ENCODE measurements at regions not wholly inside any gene's neighbourhood (a gene's known extent, or its start where the extent isn't known, plus 50 kb on each side); places are given as distances from the start of the nearest gene placed in this dataset.

DNA sequence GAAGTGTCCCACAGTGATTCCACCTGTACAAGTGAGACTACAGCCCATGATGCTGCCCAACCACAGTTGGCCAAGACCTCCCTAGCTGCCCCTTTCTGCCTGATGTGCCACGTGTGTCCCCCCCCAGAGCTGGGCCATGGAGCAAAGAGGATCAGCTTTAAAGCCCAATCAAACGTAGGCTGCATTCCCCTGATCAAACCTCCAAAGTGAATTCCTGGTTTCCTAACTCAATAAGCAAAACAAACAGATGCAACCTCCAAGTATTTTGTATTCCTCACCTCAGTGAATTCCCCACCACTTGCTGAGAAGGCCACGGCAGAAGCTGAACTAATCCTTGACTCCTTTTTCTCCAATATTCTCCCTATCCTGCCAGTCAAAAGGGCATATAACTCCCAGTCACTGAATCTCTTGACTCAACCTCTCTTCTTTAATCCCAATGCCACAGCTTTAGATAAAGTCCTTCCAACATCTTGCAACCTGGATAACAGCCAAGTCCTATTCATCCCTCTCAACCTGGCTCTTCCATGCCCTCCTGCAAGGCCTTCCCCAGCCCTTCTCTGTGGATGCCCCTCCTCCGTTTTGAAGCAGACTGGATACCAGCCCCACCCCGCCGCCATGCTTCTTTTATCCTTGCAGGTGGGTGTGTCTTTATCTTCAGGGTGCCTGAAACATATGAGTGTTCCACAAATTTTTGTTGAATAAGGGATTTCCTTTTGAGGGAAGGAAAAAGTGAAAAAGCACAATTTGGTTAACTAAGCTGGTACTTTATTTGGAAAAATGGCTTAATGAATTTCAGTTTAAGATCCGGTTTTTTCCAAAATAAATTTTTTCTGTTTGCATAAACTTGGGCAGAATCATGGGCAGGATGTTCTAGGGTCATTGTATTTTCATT, 285.2 kb upstream of the MKLN1 start:
- DNase-seq (ENCODE audit: low spot score) (no peak), ATAC-seq (ENCODE audit: low FRiP score) (peak; percentile 30)
- no peak for TF ChIP-seq CTCF (IDR thresholded peaks at IDR 0.05)

DNA sequence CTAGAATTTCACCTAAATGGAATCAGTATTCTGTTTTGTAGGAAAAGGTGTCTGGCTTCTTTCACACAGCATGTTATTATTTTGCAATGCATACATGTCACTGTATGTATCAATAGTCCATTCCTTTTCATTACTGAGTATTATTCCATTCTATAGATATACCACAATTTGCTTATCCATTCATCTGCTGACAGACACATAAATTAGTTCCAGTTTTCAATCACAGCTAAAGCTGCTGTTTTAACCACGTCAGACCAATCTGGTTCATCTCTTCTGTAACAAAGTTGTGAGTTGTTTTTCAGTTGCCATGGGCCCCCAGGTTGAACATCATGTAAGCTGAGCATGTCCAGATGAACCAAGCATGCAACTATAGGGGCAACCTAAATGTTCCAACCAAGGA, 282.1 kb upstream of the MKLN1 start:
- DNase-seq (ENCODE audit: low spot score) (no peak), ATAC-seq (ENCODE audit: low FRiP score) (no peak)
- no peak for TF ChIP-seq CTCF (IDR thresholded peaks at IDR 0.05)

GRCh38 chr7:131046246-131046645, 281.4 kb upstream of the MKLN1 start:
- TF ChIP-seq CTCF (IDR thresholded peaks at IDR 0.05) = no peak
- no peak for DNase-seq (ENCODE audit: low spot score)

DNA sequence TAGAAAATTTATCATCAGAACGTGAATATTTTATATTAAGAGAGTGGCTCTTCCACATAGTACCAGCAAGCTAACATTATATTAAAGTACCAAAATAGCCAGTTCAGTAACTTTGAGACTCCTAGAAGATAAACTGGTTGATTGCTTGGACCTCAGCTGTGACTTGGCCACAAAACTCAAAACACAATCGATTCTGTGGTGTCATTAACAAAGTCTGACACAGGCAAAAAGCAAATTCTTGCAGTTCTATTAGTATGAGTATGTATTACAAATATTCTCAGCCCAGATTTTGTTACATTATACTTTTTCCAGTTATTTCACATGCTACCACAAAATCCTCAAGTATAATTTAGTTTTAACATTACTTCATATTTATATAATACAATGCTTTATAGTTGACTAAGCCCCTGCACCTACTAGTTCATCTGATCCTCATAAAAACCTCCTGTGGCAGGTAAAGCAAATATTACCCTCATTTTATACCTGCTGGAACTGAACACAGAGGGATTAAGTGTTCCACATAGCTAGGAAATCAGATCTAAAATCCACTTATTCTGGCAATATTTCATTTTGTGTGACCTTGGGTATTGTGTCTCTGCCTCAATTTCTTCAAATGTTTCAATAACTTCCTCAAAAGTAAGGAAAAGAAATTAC, 279.9 kb upstream of the MKLN1 start:
- TF ChIP-seq CTCF (IDR thresholded peaks at IDR 0.05) = no peak
- DNase-seq (ENCODE audit: low spot score) = no peak
- no peak for ATAC-seq (ENCODE audit: low FRiP score)

More at GRCh38 chr7:131046246-131046645, 281.4 kb upstream of the MKLN1 start:
- no peak for ATAC-seq (ENCODE audit: low FRiP score)

DNA sequence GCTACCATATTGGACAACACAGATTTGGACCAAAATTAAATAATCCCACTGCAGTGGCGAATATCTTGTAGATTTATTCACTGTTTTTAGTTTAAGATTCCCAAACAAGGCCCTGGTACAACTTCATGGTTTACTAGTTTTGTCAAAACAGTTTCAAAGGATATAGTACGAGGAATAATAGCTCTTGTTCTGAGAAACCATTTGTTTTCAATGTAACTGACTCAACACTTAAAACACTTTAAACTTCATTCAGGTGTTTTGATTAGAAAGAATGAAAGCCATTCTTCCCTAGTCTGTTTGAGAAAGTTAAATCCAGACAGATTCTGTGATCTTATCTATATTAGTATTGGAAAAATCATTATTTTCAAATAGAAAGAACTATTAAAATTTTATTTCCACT, 276.4 kb upstream of the MKLN1 start:
- no peak for TF ChIP-seq CTCF (IDR thresholded peaks at IDR 0.05)

GRCh38 chr7:131052285-131052904, 275.3 kb upstream of the MKLN1 start:
- ATAC-seq (ENCODE audit: low FRiP score) (no peak), DNase-seq (ENCODE audit: low spot score) (no peak)
- no peak for TF ChIP-seq CTCF (IDR thresholded peaks at IDR 0.05)

More for the DNA sequence above, 276.4 kb upstream of the MKLN1 start:
- DNase-seq (ENCODE audit: low spot score) = no peak
- ATAC-seq (ENCODE audit: low FRiP score) = no peak

Data from omental fat pad (tissue), 3 donors.